Thyroid gland (tissue), 4 donors: ENCODE measurements at regions not wholly inside any gene's neighbourhood (a gene's known extent, or its start where the extent isn't known, plus 50 kb on each side); places are given as distances from the start of the nearest gene placed in this dataset.

Source experiments
- CTCF ChIP-seq, 6 experiments: fragments of 200-600 bp in 3 of 6; fragments of 450-650 bp in 3 of 6; sonication (generic) in 3 of 6; IDR thresholded peaks; one replicate each; pipeline ENCODE4 v1.5.1; 2016 to 2019; ENCODE audit warnings: antibody characterized with exemption in 6 of 6, mild to moderate bottlenecking in 2 of 6, inconsistent platforms in 1 of 6, moderate library complexity in 1 of 6
- POLR2A ChIP-seq, 2 donors: fragments of 450-650 bp; IDR thresholded peaks; one replicate each; pipeline ENCODE4 v1.6.1; 2017; ENCODE audit warnings: antibody characterized with exemption in 2 of 2, mild to moderate bottlenecking in 2 of 2, moderate library complexity in 1 of 2

- no peak for TF ChIP-seq CTCF (IDR thresholded peaks at IDR 0.05)
- TF ChIP-seq POLR2A (IDR thresholded peaks at IDR 0.05): no peak
Observed at GRCh38 chr6:147065786-147066185, 138.4 kb upstream of the STXBP5 start.
